Transverse colon (tissue), 4 donors: ENCODE measurements at regions not wholly inside any gene's neighbourhood (a gene's known extent, or its start where the extent isn't known, plus 50 kb on each side); places are given as distances from the start of the nearest gene placed in this dataset.

ENCODE experiments used
- CTCF ChIP-seq, 5 experiments: fragments of 200-600 bp in 3 of 5; fragments of 450-650 bp in 2 of 5; sonication (generic) in 3 of 5; IDR thresholded peaks; 1 replicate in 2 of 5; 2 replicates in 3 of 5; pipeline ENCODE4 v1.5.1; 2016 to 2017; ENCODE audit warnings: antibody characterized with exemption in 5 of 5, inconsistent platforms in 3 of 5, mild to moderate bottlenecking in 2 of 5, moderate library complexity in 1 of 5
- POLR2A ChIP-seq: fragments of 450-650 bp; IDR thresholded peaks from one replicate; pipeline ENCODE4 v1.6.1; 2016; ENCODE audit warnings: antibody characterized with exemption, mild to moderate bottlenecking, moderate library complexity
- POLR2AphosphoS5 ChIP-seq, 3 donors: sonication (generic); formaldehyde crosslinking; IDR thresholded peaks; one replicate each; pipeline ENCODE4 v1.6.1; 2016; ENCODE audit warnings: antibody characterized with exemption in 3 of 3

GRCh38 chr4:128737098-128737513 is 72.4 kb upstream of the JADE1 start:
- TF ChIP-seq POLR2A (no peak), CTCF (IDR thresholded peaks at IDR 0.05) (no peak), POLR2AphosphoS5 (IDR thresholded peaks at IDR 0.05) (no peak)
